ENCODE measurements at regions not wholly inside any gene's neighbourhood (a gene's known extent, or its start where the extent isn't known, plus 50 kb on each side); places are given as distances from the start of the nearest gene placed in this dataset.
"Not testable (repeated sequence)": the region's sequence is repeated elsewhere in the genome, so short reads cannot be mapped to it uniquely, and the experiment has no call there.

DNA sequence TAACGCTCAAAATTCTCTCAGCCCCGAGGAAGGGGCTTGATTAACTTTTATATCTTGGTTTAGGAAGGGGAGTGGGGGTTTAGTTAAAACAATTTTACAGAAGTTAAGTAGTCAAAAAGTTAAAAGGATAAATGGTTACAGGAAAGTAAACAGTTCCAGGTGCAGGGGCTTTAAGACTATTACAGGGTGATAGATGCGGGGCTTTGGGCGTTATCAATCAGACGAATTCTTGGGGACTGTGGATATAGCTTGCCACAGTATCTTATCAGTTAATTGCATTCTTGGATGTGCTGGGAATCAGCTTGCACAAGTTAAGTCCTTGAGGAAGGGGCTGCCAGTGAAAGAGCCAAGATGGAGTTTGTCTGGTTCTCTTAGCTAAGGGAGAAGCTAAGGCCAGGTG, 616.2 kb downstream of the XPNPEP1 start:
- TF ChIP-seq, protein P1, sequence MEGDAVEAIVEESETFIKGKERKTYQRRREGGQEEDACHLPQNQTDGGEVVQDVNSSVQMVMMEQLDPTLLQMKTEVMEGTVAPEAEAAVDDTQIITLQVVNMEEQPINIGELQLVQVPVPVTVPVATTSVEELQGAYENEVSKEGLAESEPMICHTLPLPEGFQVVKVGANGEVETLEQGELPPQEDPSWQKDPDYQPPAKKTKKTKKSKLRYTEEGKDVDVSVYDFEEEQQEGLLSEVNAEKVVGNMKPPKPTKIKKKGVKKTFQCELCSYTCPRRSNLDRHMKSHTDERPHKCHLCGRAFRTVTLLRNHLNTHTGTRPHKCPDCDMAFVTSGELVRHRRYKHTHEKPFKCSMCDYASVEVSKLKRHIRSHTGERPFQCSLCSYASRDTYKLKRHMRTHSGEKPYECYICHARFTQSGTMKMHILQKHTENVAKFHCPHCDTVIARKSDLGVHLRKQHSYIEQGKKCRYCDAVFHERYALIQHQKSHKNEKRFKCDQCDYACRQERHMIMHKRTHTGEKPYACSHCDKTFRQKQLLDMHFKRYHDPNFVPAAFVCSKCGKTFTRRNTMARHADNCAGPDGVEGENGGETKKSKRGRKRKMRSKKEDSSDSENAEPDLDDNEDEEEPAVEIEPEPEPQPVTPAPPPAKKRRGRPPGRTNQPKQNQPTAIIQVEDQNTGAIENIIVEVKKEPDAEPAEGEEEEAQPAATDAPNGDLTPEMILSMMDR (IDR thresholded peaks at IDR 0.05) = not testable (repeated sequence)
- TF ChIP-seq POLR2A, EP300 (IDR thresholded peaks at IDR 0.05): not testable (repeated sequence)

Data from tibial nerve (tissue), 4 donors.